Hematopoietic multipotent progenitor cell treated with erythropoietin and hydrocortisone succinate and interleukin-3 and kit ligand, for 15 days (in vitro differentiated cells): ENCODE measurements at regions not wholly inside any gene's neighbourhood (a gene's known extent, or its start where the extent isn't known, plus 50 kb on each side); places are given as distances from the start of the nearest gene placed in this dataset.

Experiments used
- DNase-seq: peaks from one replicate; pipeline ENCODE4 v3.0.0-alpha.2; 2015; ENCODE audit warnings: low spot score

GRCh38 chr2:41853427-41854191 lies 194.2 kb upstream of the PKDCC start:
- DNase-seq, result peak; percentile 16

GRCh38 chr2:41854227-41854626 lies 193.6 kb upstream of the PKDCC start:
- DNase-seq, result no peak

- no peak for DNase-seq
These were observed 190.9 kb upstream of the PKDCC start for GRCh38 chr2:41856946-41857345.

- DNase-seq, result no peak
These were observed 188.0 kb upstream of the PKDCC start for GRCh38 chr2:41859615-41860514.

DNA sequence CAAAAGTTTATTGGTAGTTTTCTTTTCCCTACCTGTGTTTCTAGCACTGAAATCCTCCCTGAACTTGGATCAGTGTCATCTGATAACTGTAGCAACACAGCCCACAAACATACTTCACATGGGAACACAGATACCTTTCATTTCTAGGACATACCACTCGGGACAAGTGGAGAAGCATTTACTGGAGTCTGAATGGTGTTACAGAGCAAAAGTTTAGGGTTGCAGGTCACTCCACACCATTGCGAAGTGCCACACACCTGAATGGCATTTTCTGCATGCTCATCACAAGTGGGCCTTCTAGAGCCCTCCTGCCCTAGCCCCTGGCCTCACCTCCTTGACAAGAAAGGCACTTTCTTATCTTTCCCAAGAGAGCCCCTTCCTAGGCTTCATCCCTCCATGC lies 184.8 kb upstream of the PKDCC start:
- no peak for DNase-seq

- no peak for DNase-seq
These were observed 182.6 kb upstream of the PKDCC start for GRCh38 chr2:41865263-41865662.

- no peak for DNase-seq
These were observed 180.3 kb upstream of the PKDCC start for GRCh38 chr2:41867553-41867952.

GRCh38 chr2:41869542-41870264 lies 178.1 kb upstream of the PKDCC start:
- DNase-seq, result peak; percentile 45

DNA sequence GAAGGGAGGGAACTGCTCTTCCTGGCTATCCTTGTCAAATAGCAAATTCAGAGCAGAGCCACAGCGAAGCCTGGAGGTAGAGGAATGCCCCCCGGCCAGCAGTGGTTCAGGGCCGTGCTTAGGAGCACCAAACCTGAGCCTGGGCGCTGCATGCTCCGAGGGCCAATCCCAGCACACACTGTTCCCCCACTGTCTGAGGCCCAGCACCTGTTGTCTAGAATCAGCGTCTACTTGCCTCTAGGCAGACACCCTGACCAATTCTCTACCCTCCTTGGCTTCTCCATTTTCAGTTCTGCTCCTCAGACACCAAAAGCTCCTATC lies 177.6 kb upstream of the PKDCC start:
- DNase-seq, result no peak

DNA sequence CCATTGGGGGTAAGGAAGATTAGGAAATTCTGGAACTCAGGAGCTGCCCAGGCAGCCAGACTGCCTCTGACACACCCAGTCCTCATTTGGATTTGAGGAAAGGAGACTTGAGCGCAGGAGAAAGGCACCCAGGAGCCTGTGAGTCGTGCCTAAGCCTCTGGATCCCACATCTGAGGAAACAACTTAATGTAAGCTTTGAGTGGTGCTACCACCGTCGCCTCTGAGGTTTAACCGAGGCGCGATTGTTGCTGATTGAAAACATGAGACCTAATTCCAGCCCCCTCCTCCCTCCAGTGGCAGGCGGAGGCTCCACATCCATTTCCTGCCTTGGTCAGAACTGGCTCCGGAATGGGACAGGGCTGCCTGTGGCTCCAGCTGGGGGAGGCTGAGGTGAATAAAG lies 176.7 kb upstream of the PKDCC start:
- no peak for DNase-seq

DNA sequence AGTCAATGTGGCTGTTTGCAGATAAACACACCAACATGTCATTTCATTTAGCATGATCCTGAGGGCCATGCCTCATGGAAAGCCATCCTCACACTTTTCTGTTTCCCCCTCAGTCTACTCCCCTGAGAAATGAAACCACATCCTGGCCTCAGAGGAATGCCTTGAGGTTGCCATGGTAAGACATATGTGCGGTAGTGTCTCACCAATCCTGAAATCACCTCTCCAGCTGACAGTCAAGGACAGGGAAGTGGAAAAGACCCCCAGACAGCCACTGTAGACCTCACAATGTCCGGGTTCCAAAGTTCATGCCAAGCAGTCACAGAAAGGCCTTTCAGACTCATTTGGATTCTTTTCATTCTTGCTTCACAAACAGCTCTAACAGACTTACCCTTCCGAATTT lies 175.2 kb upstream of the PKDCC start:
- no peak for DNase-seq

DNA sequence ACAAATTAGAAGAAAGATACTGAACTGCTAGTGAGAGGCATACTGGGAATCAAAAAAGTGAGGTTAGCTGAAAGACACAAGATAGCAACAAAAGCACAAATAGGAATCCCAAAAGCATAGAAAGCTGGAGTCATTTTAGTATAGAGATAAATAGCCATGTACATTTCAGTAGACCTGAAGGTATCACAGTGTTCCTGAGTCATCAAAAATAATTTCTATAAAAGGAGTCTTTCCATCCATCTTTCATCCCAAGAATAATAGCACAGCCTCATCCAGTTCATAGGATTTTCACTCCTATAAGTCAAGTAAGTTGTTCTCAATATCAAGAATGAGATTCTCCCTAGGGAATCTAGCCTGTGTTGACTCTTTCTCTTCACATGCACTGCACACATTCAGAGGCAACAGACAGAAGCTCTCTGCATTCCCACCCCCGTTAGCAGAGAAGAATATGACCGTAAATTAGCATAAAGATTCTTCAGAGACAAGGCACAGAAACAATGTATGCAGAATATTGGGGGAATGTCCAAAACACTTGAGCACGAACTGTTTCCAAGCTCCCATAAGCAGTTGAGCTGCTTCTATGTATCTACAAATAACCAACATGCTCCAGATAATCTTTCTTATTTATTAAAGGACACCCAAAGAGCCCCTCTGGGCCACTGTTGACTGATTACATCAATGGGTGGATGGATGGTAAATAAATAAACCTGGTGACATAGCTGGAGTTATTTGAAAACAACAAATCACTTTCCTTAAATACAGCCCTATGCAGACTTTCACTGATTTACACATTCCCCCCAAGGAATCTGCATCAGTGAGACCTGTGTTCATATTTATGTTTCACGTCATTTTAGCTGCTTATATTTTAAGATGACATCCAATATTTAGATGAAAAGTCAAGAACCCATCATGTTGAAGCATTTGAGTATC lies 174.5 kb upstream of the PKDCC start:
- no peak for DNase-seq

- DNase-seq, result no peak
These were observed 170.6 kb upstream of the PKDCC start for GRCh38 chr2:41877114-41877678.

DNA sequence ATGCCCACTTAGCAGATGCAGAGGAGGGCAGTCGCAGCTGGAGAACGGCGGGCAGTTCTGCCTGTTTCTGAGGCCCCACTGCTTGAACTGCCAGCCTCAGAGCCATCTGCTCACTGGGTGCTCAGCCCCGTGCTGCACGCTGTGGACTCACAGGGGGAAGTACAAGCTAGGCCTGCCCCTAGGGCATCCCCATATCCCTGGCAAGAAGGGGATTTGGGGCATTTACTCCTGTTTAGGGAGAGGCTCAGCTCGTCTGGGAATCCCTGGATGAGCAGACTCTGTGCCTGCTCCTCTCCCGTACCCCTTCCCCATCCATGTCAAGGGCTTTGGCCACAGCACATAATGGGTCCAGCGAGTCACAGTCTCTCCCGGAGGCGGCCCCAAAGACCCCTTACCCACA lies 169.8 kb upstream of the PKDCC start:
- no peak for DNase-seq

- no peak for DNase-seq
These were observed 169.0 kb upstream of the PKDCC start for GRCh38 chr2:41878716-41879234.

GRCh38 chr2:41879235-41879916 lies 168.4 kb upstream of the PKDCC start:
- no peak for DNase-seq

DNA sequence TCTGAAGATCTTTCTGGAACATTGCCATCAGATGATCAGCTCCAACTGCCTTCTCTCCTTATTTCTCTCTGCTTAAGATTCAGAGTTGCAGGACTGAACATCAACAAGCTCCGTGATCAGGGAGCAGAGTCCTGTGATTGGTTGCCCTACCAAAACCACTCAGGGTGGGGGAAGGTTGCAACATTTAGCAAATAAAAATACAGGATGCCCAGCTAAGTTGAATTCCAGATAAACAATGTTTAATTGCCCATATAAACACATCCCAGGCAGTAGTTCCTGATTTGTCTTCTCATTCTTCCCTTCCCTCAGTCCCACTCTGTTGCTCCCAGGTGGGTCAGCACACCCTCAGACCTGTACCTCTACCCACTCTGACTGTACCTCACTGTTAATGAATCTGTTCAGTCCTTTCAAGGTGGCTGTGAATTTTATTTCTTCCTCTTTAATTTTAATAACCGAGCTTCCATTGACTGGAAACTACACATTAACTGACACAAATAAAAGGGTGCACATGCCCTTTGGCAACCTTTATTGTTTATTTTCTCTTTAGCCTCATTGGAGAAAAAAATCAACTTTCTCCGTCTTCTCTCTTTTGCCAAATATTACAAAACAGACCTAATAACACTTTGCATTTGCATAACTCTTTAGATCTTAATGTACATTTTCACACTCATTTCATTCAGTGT lies 167.1 kb upstream of the PKDCC start:
- no peak for DNase-seq

DNA sequence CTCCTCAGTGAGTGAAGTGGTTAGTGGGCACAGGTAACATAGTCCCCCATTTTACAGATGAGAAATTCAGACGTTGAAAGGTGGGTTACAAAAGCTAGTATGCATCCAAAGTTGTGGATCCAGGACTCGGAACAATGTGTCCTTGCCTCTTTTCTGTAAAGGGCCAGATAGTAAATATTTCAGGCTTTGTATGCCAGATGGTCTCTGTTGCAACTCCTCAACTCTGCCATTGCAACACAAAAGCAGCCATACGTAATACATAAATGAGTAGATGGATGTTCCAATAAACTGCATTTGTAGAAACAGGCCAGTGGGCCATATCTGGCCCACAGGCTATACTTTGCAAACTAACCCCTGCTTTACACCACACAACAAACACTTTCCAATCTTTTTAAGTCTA lies 166.6 kb upstream of the PKDCC start:
- no peak for DNase-seq

GRCh38 chr2:41884718-41885117 lies 163.1 kb upstream of the PKDCC start:
- DNase-seq, result no peak

DNA sequence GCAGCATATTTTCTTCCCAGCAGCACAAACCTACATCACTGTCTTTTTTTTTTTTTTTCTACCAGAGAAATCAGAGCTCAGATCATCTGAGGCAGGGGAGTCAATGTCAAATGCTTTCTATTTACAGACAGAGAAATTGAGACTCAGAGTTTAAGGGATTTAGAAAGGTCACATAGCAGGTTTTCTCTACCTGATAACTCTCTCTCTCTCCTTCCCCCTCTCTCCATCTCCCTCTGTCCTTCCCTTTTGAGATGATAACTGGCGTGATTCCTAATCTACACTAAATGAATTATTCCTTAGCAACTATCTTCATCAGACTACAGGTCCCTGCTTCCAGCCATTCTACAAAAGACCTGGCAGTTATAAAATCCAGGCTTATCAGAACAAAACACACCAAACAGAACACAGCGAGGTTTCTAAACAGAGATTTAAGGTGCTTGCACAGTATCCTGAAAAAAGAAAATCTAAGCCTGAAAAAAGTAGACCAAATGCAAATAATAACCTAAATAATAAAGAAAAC lies 161.6 kb upstream of the PKDCC start:
- DNase-seq, result no peak
